ENCODE measurements at regions not wholly inside any gene's neighbourhood (a gene's known extent, or its start where the extent isn't known, plus 50 kb on each side); places are given as distances from the start of the nearest gene placed in this dataset.

DNA sequence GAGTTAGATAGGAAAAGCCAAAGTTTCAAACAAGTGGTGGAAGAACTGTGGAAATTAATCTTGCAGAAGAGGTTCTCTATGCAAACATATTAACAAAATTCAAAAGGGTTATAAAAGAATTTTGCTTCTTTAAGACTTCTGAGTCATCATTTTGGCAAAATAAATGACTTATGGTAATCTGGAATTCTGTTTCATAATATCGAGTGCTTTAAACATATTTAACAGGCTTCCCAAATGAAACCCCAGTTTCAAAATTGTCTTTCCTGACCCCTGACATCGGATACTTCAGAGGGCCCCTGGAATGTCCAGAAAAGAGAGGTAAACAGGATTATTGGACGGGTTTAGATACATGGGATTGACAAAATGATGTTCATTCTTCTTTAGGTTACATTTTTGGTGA, 444.6 kb downstream of the HTR7 start:
- H3K27ac ChIP-seq: no peak overlapping the region
- H3K9me3 ChIP-seq (replicated peaks in 1 of 11): peaks cover 8 to 24% (median 17%) of the 10 kb centered on the region in 11 experiments
- H3K4me1 ChIP-seq: 0 out of 20 replicates have a peak, but pooled peaks cover 0 to 3% (median 0%) of the 10 kb centered on the region in 10 experiments
- H3K4me3 ChIP-seq: no peak overlapping the region
- H4K20me1 ChIP-seq: no peaks in the 10 kb centered on the region
- H3K36me3 ChIP-seq: no peaks in the 10 kb centered on the region
- H3K9ac ChIP-seq: no peak overlapping the region
- H3K27me3 ChIP-seq: no peaks in the 10 kb centered on the region
- no peak for TF ChIP-seq Cebpa-rat (IDR thresholded peaks at IDR 0.05)
- no peak overlapping the region for H3K4me2 ChIP-seq

DNA sequence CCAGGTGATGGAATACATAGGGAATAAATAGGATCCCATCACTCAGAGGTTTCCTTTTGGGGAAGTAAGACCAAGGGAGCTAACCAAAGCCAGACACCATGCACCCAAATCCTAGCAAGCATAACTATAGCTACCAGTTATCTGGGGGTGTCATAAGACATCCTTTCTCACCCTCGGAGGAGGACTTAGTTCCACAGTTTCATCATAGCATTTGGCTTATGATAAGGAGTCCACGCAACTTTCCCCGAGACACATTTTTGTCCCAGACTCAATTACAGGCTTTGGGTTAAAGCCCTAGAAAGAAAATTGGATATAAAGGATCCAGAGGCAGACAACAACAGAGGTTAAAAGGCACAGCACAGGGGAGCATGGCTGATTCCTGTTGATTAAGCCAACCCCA, 442.9 kb downstream of the HTR7 start:
- no peak overlapping the region for H3K27ac ChIP-seq
- no peak for TF ChIP-seq Cebpa-rat (IDR thresholded peaks at IDR 0.05)

DNA sequence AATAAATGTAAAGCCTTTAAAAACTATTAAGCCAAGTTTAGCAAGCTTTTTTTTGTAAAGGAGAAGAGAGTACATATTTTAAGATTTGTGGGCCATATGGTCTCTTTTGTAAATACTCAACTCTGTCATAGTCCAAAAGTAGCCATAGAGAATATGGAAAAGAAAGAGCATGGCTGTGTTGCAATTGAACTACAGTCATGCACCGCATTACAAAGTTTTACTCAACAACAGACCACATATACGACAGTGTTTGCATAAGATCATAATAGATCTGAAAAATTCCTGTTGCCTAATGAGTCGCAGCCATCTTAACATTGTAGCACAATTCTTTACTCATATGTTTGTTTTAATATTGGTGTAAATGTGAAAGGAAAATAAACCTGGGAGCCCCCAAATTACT, 440.8 kb downstream of the HTR7 start:
- Histone ChIP-seq H3K4me1 (0 out of 20 replicates have a peak, but pooled peaks cover 0 to 3% (median 0%) of the 10 kb centered on the region in 10 experiments), H3K4me3 (no peak overlapping the region), H3K4me2 (no peak overlapping the region), H3K27me3 (no peaks in the 10 kb centered on the region), H3K9me3 (replicated peaks in 1 of 11) (no peaks in the 10 kb centered on the region; a peak in 2 of 22 replicates), H3K36me3 (no peaks in the 10 kb centered on the region), H4K20me1 (no peaks in the 10 kb centered on the region), H3K9ac (no peak overlapping the region), H3K27ac (no peak overlapping the region)
- TF ChIP-seq Cebpa-rat (IDR thresholded peaks at IDR 0.05): no peak

More for the DNA sequence above, 442.9 kb downstream of the HTR7 start:
- no peaks in the 10 kb centered on the region for H3K27me3 ChIP-seq
- H3K4me1 ChIP-seq: 0 out of 20 replicates have a peak, but pooled peaks cover 0 to 3% (median 0%) of the 10 kb centered on the region in 10 experiments
- peaks cover 8 to 20% (median 14%) of the 10 kb centered on the region in 11 experiments for H3K9me3 ChIP-seq (replicated peaks in 1 of 11)
- no peak overlapping the region for H3K9ac ChIP-seq
- H3K36me3 ChIP-seq: no peaks in the 10 kb centered on the region
- H3K4me3 ChIP-seq: no peak overlapping the region
- no peak overlapping the region for H3K4me2 ChIP-seq
- no peaks in the 10 kb centered on the region for H4K20me1 ChIP-seq

DNA sequence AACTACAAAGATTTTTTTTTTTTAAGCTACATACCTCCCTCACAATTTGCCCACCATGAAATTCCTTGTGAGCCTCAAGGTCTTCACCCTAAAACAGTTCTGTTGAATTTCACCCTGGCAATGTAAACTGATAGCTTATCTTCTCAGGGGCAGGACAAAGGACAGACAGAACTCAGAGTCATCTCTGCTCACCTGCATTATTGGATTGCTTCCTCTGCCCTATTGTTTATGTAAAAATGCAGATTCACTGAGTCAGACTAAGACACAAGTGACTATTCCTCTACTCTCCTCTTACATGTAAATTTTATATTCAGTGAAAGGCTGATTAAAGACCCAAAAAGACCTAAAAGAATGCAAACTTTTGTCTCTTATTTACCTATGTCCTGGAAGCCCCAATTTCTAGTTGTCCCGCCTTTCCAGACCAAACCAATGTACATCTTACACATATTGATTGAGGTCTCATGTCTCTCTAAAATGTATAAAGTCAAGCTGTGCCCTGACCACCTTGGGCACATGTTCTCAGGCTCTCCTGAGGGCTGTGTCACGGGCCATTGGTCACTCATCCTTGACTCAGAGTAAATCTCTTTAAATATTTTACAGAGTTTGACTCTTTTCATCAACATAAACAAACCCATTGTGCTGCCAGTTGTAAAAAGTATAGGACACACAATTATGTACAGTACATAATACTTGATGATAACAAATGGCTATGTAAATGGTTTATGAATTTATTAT, 440.2 kb downstream of the HTR7 start:
- Histone ChIP-seq H3K4me3 (no peak overlapping the region), H3K27me3 (no peaks in the 10 kb centered on the region), H3K4me1 (0 out of 20 replicates have a peak, but pooled peaks cover 0 to 3% (median 0%) of the 10 kb centered on the region in 10 experiments), H3K4me2 (no peak overlapping the region), H3K36me3 (no peaks in the 10 kb centered on the region), H3K9ac (no peak overlapping the region), H3K9me3 (replicated peaks in 1 of 11) (no peaks in the 10 kb centered on the region; a peak in 2 of 22 replicates), H3K27ac (no peak overlapping the region), H4K20me1 (no peaks in the 10 kb centered on the region)
- no peak for TF ChIP-seq Cebpa-rat (IDR thresholded peaks at IDR 0.05)

DNA sequence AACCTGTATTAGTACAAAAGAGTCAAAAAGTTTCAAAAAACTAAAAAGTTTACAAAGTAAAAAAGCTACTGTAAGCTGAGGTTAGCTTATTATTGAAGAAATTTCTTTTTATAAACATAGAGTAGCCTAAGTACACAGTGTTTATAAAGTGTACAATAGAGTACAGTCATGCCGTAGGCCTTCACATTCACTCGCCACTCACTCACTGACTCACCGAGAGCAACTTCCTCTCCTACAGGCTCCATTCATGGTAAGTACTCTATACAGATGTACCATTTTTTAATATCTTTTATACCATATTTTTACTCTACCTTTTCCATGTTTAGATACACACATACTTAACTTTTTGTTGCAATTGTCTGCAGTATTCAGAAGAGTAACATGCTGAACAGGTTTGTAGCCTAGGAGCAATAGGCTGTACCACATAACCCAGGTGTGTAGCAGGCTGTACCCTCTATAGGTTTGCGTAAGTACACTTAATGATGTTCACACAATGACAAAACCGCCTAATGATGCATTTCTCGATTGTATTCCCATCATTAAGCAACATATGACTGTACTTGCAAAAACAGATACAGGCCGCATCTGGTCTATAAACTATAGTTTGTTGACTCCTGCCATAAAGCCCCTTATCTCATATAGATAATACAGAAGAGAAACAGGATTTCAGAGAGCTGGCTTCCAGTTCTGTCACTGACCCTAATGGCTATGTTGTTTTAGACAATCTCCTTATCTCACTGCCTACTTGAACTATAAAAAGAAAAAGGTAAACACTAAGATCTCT, 438.8 kb downstream of the HTR7 start:
- peaks cover 0 to 5% (median 0%) of the 10 kb centered on the region in 11 experiments; a peak in 3 of 22 replicates for H3K9me3 ChIP-seq (replicated peaks in 1 of 11)
- H3K27me3 ChIP-seq: no peaks in the 10 kb centered on the region
- TF ChIP-seq Cebpa-rat (IDR thresholded peaks at IDR 0.05): no peak
- H3K4me1 ChIP-seq: 0 out of 20 replicates have a peak, but pooled peaks cover 0 to 3% (median 0%) of the 10 kb centered on the region in 10 experiments
- H4K20me1 ChIP-seq: no peaks in the 10 kb centered on the region
- no peak overlapping the region for H3K27ac ChIP-seq
- H3K9ac ChIP-seq: no peak overlapping the region
- no peak overlapping the region for H3K4me3 ChIP-seq
- H3K36me3 ChIP-seq: no peaks in the 10 kb centered on the region
- H3K4me2 ChIP-seq: no peak overlapping the region

DNA sequence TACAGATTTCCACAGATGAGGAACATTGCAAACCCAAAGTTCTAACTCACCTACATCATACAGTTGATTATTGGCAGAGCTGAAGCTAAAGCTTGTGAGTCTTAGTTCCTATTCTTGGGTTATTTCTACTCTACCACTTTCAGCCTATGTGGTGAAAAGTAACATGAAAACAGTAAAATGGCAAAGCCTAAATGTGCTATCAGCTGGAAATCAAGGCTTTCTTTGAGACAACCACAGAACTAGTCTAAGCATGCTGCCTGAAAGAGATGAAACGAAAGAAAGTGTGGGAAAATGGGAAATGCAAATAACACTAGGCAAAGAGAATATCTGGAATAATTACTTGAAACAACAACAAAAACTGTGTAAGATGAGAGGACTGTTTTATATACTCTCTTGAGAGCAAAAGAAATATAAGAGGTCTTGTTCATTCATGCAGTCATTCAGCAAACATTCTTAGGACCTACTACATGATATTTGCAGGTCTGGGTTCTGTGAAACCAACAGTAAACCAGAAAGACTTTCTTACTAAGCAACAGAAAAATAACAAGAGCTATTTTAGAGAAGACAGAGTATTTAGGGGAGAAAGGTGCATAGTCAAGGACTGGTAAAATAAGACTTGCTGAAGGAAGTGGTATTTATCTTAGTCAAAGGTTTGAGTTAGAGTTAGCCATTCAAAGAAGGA, 437.1 kb downstream of the HTR7 start:
- Histone ChIP-seq H3K9me3 (replicated peaks in 1 of 11) (peaks cover 0 to 5% (median 0%) of the 10 kb centered on the region in 11 experiments; a peak in 5 of 22 replicates), H3K9ac (no peak overlapping the region), H3K27me3 (no peaks in the 10 kb centered on the region), H3K4me1 (0 out of 20 replicates have a peak, but pooled peaks cover 0 to 3% (median 0%) of the 10 kb centered on the region in 10 experiments), H3K36me3 (no peaks in the 10 kb centered on the region), H3K27ac (no peak overlapping the region), H3K4me3 (no peak overlapping the region), H3K4me2 (no peak overlapping the region), H4K20me1 (no peaks in the 10 kb centered on the region)
- TF ChIP-seq Cebpa-rat (IDR thresholded peaks at IDR 0.05): no peak

DNA sequence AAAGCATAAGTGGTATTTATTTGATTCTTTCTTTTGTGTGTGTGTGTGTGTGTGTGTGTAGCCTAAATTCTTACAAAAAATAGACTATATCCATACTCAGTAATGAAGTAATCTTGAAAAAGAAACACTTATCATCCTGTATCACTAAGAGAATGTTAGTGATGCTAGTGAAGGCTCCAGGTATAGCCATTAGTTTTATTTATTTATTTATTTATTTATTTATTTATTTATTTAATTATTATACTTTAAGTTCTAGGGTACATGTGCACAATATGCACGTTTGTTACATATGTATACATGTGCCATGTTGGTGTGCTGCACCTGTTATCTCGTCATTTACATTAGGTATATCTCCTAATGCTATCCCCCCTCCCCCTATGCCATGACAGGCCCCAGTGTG, 436.0 kb downstream of the HTR7 start:
- Histone ChIP-seq H3K27ac (no peak overlapping the region), H3K4me1 (0 out of 20 replicates have a peak, but pooled peaks cover 0 to 3% (median 0%) of the 10 kb centered on the region in 10 experiments), H3K4me2 (no peak overlapping the region), H3K9me3 (replicated peaks in 1 of 11) (peaks cover 0 to 5% (median 0%) of the 10 kb centered on the region in 11 experiments; a peak in 4 of 22 replicates), H4K20me1 (no peaks in the 10 kb centered on the region), H3K36me3 (no peaks in the 10 kb centered on the region), H3K4me3 (no peak overlapping the region), H3K27me3 (no peaks in the 10 kb centered on the region), H3K9ac (no peak overlapping the region)
- no peak for TF ChIP-seq Cebpa-rat (IDR thresholded peaks at IDR 0.05)

DNA sequence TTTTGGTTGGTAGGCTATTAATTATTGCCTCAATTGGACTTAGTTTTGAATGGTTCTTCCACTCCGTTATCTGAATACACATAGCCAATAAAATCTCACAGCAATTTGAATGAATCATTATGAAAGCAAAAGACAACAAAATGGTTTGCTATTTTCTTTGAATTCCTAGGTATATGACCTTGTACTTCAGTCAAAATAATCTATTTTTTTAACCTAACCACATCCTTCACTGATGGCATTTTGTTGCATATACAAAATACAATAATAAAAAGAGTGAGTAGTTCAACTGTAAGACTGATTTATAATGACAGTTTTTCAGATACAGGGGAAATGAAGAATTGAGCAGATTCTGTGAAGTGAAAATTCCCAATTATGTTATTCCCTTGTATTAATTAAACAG, 433.1 kb downstream of the HTR7 start:
- Histone ChIP-seq H4K20me1 (no peaks in the 10 kb centered on the region), H3K9me3 (replicated peaks in 1 of 11) (peaks cover 0 to 5% (median 0%) of the 10 kb centered on the region in 11 experiments; a peak in 4 of 22 replicates), H3K27me3 (no peaks in the 10 kb centered on the region), H3K36me3 (no peaks in the 10 kb centered on the region), H3K27ac (no peak overlapping the region), H3K4me2 (no peak overlapping the region), H3K4me1 (no peaks in the 10 kb centered on the region), H3K9ac (no peak overlapping the region), H3K4me3 (no peak overlapping the region)
- TF ChIP-seq Cebpa-rat (IDR thresholded peaks at IDR 0.05): no peak

DNA sequence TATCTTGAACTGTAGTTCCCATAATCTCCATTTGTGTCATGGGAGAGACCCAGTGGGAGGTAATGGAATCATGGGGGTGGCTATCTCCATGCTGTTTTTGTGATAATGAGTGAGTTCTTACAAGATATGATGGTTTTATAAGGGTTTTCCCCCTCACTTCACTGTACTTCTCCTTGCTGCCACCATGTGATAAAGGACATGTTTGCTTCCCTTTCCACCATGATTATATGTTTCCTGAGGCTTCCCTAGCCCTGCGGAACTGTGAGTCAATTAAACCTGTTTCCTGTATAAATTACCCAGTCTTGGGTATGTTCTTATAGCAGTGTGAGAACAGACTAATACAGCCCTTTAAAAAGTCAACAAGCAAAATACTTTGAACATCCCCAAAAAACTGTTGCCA, 427.7 kb downstream of the HTR7 start:
- Histone ChIP-seq H3K4me1 (no peaks in the 10 kb centered on the region), H3K27ac (no peak overlapping the region), H4K20me1 (no peaks in the 10 kb centered on the region), H3K4me3 (no peak overlapping the region), H3K9ac (no peak overlapping the region), H3K36me3 (no peaks in the 10 kb centered on the region), H3K4me2 (no peak overlapping the region), H3K9me3 (replicated peaks in 1 of 11) (peaks cover 0 to 7% (median 0%) of the 10 kb centered on the region in 11 experiments; a peak in 4 of 22 replicates), H3K27me3 (no peaks in the 10 kb centered on the region)
- no peak for TF ChIP-seq Cebpa-rat (IDR thresholded peaks at IDR 0.05)

Data from BLaER1 treated with 17β-estradiol and CSF1 and Interleukin-3, amounts not matched to agents 10 nM and 100 nM (cell line).